Hypothalamus (tissue), 51 donors: ENCODE measurements at regions not wholly inside any gene's neighbourhood (a gene's known extent, or its start where the extent isn't known, plus 50 kb on each side); places are given as distances from the start of the nearest gene placed in this dataset.

Source experiments
- DNase-seq, 51 donors: peaks; one replicate each; lab custom pipeline; 2025; lab: John Stamatoyannopoulos, UW

DNA sequence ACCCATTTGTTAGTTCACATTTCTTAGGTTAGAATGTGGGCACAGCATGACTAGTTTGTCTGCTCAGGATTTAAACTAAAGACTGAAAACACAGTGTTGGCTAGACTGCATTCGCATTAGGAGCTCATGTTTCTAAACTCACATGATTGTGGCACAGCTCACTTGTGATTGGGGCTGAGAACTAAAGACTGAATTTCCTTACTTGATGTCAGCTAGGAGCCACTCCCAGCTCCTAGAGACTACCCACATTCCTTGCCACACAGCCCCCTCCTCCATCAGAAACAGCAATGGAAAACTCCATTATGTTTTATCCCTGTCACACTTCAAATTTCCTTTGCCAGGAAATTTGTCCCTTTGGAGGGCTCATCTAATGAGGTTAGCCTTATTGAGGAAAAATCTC lies 170.2 kb upstream of the NUDT6 start:
- no peak for DNase-seq

DNA sequence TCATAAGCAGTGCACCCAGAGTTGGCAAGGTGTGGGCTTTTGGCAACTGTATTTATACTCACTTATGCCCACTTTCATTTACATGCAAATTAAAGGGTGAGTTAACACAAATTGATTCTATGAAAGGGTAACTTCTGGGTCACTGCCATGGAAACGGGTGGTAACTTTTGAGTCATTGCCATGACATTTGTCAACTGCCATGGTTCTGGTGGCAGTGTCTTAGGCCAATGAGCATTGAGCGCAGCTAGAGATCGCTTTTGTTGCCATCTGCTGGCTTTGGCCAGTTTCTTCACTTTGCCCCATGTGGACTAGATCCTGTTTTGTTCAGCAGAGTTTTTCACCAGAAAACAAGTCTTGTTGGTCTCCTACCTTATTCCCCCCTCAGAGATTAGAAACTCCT lies 170.8 kb upstream of the NUDT6 start:
- DNase-seq, result no peak

DNA sequence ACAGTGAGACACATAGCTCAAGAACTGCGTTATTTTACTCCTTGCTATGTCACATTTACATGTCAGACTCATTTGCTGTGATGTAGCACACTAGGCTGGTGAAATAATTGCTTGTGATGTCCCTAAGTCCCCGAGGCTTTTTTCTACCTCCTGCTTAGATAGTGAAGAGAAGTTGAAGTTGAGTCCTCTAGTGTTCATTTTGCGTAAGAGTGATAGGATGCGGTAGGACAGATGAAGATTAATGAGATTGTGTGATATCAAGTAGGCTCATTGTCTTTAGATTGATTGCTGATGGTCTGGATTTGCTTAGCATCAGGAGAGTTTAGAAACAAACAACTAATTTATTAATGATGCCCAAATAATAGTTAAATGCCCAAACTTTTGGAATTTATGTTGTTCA lies 173.6 kb upstream of the NUDT6 start:
- no peak for DNase-seq

DNA sequence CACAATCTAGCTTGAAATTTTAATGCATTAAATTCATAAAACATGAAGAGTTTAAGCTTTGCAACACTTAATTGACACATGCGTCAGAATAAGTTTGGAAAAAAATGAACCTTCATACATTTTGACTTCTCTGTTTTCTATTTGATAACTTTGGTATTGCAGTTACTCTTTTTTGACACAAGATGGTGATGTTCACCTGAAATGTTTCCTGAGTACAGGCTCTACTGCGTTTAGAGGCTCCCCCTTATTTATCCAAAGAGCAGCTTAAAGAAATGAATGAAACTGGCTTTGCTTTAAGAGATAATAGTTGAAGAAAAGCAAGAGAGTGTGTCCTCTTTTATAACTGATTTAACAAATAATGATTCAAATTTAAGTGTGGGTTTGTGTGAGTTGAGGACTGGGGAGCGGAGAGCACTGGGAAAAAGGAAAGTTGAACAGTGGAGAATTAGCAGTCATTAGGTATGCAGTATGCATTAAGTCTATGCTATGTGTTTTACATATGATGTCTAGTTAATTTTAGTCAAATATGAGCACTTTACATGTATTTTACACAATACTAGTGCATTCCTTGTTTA lies 180.6 kb upstream of the NUDT6 start:
- DNase-seq, result peak in 1 of 51 donors; percentile 15

DNA sequence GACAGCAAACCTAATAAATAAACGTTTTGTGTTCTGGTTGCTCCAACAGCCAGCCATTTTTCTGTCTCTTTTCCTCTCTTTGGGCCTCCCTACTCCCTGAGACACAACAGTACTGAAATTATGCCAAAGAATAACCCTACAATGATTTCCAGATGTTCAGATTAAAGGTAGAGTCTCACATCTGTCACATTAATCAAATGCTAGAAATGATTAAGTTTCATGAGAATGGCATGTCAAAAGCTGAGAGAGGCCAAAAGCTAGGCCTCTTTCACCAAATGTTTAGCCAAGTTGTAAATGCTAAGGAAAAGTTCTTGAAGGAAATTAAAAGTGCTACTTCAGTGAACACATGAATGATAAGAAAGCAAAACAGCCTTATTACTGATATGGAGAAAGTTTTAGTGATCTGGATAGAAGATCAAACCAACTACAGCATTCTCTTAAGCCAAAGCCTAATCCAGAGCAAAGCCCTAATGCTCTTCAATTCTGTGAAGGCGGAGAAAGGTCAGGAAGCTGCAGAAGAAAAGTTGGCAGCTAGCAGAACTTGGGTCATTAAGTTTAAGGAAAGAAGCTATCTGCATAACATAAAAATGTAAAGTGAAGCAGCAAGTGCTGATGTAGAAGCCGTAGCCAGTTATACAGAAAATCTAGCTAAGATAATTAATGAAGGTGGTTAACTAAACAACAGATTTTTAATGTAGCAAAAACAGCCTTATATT lies 182.1 kb upstream of the NUDT6 start:
- DNase-seq, result no peak

DNA sequence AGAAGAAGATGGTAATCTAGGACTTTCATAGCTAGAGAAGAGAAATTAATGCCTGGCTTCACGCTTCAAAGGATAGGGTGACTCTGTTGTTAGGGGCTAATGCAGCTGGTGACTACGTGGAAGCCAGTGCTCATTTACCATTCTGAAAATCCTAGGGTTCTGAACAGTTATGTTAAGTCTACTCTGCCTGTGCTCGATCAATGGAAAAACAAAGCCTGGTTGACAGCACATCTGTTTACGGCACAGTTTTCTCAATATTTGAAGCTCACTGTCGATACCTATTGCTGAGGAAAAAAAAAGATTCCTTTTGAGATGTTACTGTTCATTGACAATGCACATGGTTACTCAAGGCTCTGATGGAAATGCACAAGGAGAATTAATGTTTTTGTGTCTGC lies 182.6 kb upstream of the NUDT6 start:
- no peak for DNase-seq

DNA sequence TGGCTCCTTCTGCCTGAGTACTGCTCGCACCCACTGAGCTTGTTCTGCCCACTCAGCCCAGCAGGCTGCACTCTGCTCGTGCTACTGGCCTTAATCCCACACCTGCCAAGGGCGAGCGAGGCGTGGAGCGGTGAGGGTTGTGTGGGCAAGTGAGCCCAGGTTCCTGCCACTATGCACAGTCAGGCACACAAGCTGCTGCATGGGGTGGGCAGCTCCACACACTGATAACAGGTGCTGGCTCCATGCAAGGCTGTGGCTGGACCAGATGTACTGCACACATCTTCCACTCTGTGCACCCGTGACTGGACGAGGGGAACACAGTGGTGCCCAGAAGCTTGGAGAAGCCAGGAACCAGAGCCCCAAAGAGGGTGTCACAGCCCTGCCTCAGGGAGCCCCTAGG lies 184.3 kb upstream of the NUDT6 start:
- DNase-seq, result no peak

DNA sequence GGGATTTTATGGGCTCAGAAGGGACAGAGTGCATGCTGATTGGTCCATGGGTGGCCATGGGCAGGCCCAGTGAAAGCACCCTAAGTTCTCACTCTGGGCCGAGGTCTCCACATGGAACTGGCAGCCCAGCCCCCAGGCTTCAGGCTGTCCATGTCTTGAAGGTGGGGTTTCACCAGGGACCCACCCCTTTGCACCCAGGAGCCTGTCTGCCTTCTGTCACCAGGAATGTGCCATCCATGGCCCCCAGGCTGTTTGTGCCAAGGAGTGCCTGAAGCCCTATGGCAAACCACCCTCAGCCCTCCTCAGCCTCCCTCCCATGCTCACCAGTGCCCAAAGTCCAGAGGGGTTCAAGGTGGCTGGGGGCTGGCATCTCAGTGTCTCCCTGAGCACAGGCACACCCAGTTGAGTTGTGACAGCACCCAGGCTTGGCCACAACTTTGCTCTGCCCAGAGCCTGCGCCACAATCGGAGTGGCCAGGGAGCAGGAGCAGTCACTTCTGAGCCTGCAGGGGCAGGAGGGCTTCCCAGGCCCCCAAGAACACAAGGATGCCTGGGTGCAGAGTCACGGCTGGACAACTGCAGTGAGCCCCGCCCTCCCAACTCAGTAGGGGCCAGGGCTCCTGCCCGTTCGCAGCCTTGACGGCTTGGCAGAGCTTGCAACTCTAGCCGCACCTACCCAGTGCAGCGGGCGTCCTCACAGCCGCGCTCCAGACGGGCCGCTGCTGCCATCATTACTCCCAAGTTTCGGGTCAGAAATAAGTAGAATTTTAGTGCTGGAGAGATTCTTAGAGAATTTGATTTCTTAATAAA lies 185.3 kb upstream of the NUDT6 start:
- DNase-seq, result no peak

DNA sequence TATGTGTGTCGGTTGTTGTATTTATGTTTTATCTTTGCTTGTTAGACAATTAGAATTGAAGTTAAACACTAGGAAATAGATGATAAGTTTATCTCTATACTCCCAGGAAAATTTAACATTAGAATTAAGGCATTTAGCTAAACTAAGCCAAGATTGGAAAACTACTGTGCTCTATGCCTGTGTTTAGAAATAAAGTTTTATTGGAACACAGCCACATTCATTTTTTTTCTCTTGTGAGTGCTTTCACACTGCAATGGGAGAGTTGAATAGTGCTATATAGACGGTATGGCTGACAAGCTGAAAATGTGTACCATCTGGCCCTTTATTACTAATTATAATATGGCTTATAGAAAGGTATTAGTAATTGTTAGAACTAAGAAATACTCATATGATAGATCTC lies 186.7 kb upstream of the NUDT6 start:
- no peak for DNase-seq

DNA sequence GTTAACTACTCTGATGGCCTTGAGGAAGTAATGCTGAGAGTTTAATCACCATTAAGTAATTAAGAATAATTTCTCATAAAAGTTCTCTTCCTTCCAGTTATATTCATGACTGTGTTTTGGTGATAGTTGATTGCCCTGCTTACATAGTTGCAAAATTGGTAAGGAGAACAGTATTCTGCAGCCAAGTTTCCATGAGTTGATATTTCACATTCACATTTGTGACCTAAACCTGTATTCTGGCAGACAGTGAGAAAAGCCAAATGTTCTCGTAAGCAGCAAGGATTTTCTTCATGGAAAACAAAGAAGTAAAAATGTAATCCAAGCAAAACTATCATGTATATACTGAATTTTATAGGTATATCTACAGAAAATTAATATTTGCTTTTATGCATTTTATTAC lies 187.8 kb upstream of the NUDT6 start:
- DNase-seq, result no peak

DNA sequence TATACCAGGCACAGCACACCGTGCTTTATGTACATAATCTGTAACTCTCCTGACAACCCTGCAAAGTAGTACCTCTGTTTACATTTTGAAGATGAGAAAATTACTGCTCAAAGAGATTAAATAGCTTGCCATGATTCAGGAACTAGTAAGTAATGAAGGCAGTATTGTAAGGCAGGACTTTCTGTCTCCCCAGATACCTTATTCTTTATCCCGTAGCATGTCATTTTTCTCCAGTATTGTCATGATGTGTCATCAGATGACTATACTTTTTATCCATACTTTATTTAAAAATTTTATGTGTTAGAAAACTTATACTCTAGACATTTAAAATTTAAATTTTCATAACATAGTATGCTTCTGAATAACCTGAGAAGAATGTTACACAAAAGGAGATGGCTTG lies 188.3 kb upstream of the NUDT6 start:
- no peak for DNase-seq

DNA sequence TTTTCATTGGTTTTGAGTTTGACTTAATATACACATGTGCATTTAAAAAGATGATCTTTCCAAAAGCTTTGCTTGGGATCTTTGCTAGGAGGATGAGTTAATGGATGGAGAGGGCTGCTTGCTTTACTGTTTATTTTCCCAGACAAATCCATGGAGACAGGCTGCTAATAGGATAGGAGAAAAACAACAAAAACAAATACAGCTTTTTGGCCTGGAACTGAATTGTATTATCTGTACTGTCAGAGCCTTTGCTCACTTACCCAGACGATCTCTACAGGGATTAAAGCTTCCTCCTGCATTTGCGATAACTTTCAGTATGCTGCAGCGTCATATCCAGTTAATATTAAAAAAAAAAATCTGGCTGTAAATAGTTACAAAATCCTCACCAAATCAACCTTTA lies 190.8 kb upstream of the NUDT6 start:
- no peak for DNase-seq

DNA sequence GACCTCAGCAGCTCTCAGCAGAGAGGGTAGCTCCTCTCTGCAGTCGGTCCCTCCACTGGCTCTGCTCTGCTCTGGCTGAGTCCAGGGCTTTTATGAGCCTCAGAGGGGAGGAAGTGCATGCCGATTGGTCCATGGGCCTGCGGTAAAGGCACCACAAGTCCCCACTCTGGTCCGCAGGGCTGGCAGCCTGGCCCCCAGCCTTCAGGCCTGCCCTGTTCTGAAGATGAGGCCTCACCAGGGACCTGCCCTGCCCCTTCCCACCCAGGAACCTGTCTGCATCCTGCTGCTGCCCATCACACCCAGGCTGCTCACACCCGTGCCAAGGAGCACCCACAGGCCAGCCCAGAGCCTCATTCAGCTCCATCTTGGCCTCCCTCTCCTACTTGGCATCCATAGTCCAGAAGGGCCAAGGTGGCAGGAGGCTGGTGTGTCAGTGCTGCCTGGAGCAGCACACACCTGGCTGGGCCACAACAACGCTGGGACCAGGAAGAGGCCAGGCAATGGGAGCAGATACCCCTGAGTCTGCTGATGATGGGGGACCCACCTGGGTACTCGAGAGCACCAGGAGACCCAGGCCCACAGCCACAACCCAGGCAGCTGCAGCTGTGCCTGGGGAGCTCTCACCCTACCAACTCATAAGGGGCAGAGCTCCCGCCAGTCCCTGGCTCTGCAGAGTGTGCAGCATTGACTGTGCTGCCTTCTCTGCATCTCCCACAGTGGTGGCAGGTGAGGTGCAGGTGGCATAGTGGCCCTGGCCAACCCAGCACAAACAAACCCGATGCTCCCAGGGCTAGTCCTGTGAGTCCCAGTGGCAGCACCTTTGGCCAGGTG lies 191.9 kb upstream of the NUDT6 start:
- no peak for DNase-seq

DNA sequence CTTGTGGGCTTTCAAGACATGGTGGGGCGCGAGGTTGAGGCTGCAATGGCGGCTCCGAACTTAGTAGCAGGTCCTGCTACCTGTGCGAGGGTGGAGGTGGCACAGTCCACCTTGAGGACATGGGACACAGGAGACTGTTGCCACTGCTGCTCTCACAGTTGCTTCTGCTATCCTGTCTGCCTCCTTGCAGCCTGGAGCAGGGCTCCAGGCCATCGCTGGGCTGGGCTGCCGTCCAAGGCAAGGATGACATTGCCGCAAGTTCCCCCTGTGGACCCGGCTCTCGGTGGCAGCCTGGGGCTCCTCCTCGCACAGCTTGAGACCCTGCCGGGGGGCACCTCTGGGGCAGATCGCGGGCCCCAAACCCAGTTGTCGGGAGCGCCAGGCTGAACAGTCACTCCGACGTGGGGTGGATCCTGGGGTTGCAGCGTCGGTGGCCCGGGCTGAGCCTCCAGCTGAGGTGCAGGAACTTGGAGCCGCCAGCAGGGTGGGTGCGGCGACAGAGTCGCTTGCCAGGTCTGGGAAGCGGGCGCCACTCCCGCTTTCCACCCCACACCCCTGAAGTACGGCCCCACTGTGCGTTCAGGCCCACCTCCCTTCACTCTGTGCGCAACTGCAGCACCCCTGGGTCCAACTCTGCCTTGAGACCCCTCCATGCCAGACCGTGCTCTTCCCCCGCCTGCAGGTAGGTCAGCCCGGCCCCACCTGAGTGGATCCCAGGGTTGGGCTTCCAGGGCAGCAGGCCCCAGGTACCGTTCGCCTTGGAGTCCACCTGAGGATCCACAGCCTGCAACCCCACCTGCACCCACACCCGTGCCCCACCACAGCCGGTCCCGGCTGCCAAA lies 192.7 kb upstream of the NUDT6 start:
- DNase-seq, result no peak

DNA sequence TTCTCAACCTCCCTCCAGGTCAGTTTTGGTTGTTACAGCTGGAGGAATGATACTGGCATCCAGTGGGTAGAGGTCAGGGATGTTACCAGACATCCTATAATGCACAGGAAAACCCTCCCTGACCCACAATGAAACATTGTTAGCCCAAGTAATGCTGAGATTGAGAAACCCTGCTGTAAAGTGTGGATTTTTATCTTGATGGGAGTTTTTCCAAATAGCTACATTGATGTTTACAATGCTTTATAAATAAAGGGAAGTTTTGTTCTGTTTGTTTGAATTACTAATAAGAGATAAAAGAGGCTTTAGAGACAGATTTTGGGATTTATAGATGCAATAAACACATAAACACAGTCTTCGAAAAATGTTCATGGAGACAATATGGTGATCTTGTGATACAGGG lies 194.0 kb upstream of the NUDT6 start:
- no peak for DNase-seq

DNA sequence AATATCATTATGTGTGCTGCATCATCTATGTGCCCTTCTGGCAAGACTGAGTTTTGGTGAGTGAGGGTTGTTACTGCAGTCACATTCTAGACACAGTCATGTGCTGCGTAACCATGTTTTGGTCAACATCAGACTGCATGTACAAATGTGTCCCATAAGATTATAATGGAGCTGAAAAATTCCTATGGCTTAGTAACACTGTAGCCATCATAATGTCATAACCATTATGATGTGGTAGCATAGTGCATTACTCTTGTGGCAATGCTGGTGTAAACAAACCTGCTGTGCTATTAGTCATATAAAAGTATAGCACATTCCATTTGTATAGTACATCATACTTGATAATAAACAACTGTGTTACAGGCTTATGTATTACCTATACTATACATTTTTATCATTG lies 198.1 kb upstream of the NUDT6 start:
- DNase-seq, result no peak

DNA sequence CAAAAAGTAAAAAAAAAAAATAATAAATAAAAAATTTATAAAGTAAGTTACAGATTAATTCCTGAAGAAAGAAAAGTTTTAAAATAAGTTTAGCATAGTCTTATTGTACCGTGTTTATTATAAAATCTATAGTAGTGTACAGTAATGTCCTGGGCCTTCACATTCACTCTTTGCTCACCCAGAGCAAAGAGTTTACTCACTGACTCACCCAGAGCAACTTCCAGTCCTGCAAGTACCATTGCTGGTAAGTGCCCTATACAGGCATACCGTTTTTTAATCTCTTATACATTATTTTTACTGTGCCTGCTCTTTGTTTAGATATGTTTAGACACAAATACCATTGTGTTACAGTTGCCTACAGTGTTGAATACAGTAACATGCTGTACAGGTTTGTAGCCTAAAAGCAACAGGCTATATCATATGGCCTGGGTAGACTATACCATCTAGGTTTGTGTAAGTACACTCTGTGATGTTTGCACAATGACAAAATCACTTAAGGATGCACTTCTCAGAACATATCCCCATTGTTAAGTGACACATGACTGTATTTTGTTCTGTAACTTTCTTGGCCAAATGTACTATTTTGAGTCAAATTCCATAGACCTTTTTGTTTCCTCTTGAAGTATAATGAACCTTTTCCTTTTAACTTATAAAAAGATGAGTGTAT lies 199.0 kb upstream of the NUDT6 start:
- no peak for DNase-seq

DNA sequence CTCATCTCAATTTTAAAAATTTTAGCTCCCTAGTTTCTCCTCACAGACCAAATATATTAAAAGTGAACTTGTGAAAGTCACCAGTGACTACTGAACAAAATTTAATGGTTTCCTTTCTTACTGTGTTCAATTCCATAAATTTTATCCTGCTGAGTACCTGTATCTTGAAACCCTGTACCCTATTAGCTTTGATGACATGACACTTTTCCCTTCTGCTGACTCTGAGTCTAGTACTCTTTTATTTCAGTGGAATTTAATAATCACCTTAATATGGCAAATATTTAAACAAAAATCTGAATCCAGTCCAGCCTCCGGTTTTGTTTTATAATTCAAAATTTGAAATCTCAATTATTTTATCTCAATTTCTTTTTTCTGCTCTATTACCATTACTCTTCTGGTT lies 203.1 kb upstream of the NUDT6 start:
- no peak for DNase-seq

DNA sequence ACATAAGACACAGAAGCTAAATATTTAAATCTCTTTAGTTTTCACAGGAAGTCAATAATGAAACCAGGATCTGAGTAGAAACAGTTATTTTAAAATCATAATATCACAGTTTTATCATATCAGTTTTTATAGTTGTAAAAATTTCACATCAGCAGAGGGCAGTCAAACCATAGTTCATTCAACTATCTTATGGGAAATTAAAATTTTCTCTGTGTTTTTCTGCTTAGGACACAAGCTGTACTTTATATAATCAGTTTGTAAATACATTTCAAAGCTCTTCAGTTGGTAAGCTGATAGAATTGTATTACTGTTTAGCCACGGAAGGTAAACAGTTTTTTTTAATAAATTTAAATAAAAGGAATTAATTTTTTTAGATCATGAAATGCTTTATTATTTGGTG lies 204.8 kb upstream of the NUDT6 start:
- peak in 1 of 51 donors; percentile 1 for DNase-seq

DNA sequence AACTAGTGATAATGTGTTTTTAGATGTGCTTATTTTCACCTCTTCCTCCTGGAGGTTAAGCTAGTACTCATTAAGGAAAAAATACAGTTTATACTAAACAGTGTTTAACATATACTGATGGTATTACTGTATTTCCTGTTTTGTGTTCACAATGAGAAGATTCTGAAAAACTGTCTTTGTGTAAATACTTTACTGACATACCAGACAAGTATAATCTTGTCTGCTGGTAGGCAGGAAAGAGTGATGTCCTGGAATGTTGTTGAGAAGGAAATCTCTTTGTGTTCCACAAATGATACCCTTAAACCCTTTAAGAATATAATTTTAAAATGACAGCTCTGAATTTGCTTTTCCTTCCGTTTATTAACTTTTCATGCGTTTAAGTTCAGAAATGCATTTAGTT lies 205.5 kb upstream of the NUDT6 start:
- no peak for DNase-seq
